ENCODE measurements at regions not wholly inside any gene's neighbourhood (a gene's known extent, or its start where the extent isn't known, plus 50 kb on each side); places are given as distances from the start of the nearest gene placed in this dataset.

DNA sequence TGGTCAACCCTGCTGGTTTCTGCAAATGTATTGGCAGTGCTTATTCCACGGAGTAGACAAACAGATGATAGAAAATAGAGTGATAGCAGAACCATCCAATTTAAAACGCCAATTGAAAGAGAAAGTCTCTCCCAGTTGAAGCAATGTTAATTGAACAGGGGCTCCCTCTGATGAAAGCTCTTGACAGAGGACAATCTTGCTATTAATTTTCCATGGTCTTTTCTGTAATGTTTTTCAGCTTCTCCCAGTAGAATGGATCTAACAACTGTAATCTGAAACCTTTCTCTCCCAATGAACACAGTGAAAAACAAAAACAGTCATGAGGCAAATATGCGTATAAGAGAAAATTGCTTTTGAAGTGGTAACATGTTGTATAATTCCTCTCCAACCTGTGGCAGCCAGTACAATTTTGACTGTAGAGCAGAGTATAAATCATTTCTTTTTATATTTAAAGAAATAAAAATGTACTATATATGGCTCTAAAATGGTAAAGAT is 225.1 kb upstream of the GALNTL6 start:
- Histone ChIP-seq H3K4me3 (replicated peaks; ENCODE audit: insufficient read depth, low read length) (no peak overlapping the region), H3K27me3 (ENCODE audit: insufficient read depth, poor library complexity, severe bottlenecking) (no peaks in the 10 kb centered on the region), H3K27ac (replicated peaks) (no peak overlapping the region)
- DNase-seq (ENCODE audit: low read depth in 1 of 2, low spot score in 1 of 2): no peak
- TF ChIP-seq GABPA (IDR thresholded peaks at IDR 0.05; ENCODE audit: low read depth) (no peak), SPI1 (IDR thresholded peaks at IDR 0.05; ENCODE audit: borderline replicate concordance, low read depth) (no peak), POLR2AphosphoS5 (IDR thresholded peaks at IDR 0.05; ENCODE audit: low read depth) (no peak)
- TF ChIP-seq, protein P1, sequence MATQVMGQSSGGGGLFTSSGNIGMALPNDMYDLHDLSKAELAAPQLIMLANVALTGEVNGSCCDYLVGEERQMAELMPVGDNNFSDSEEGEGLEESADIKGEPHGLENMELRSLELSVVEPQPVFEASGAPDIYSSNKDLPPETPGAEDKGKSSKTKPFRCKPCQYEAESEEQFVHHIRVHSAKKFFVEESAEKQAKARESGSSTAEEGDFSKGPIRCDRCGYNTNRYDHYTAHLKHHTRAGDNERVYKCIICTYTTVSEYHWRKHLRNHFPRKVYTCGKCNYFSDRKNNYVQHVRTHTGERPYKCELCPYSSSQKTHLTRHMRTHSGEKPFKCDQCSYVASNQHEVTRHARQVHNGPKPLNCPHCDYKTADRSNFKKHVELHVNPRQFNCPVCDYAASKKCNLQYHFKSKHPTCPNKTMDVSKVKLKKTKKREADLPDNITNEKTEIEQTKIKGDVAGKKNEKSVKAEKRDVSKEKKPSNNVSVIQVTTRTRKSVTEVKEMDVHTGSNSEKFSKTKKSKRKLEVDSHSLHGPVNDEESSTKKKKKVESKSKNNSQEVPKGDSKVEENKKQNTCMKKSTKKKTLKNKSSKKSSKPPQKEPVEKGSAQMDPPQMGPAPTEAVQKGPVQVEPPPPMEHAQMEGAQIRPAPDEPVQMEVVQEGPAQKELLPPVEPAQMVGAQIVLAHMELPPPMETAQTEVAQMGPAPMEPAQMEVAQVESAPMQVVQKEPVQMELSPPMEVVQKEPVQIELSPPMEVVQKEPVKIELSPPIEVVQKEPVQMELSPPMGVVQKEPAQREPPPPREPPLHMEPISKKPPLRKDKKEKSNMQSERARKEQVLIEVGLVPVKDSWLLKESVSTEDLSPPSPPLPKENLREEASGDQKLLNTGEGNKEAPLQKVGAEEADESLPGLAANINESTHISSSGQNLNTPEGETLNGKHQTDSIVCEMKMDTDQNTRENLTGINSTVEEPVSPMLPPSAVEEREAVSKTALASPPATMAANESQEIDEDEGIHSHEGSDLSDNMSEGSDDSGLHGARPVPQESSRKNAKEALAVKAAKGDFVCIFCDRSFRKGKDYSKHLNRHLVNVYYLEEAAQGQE (IDR thresholded peaks at IDR 0.05; ENCODE audit: insufficient replicate concordance, low read depth): no peak
- TF ChIP-seq, protein P2, sequence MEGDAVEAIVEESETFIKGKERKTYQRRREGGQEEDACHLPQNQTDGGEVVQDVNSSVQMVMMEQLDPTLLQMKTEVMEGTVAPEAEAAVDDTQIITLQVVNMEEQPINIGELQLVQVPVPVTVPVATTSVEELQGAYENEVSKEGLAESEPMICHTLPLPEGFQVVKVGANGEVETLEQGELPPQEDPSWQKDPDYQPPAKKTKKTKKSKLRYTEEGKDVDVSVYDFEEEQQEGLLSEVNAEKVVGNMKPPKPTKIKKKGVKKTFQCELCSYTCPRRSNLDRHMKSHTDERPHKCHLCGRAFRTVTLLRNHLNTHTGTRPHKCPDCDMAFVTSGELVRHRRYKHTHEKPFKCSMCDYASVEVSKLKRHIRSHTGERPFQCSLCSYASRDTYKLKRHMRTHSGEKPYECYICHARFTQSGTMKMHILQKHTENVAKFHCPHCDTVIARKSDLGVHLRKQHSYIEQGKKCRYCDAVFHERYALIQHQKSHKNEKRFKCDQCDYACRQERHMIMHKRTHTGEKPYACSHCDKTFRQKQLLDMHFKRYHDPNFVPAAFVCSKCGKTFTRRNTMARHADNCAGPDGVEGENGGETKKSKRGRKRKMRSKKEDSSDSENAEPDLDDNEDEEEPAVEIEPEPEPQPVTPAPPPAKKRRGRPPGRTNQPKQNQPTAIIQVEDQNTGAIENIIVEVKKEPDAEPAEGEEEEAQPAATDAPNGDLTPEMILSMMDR (IDR thresholded peaks at IDR 0.05; ENCODE audit: insufficient read depth, low read length): no peak

DNA sequence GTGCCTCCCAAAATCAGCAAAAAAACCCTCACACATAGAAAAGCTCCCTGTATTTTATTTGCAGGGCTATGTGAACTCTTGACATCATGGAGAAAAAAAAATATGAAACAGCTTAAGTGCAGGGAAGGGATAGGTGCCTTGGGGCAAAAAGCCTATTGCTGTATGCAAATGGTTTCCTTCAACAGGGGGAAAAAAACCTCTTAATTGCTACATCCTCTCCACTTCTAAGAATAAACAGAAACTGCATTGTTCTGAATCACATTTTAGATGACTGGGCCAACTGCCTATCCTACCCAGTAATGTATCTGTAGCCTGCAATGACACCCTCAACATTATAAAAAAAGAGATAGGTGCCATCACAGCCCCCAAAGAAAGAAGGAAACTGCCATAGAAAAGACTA is 229.4 kb upstream of the GALNTL6 start:
- DNase-seq (ENCODE audit: low read depth in 1 of 2, low spot score in 1 of 2): no peak
- H3K27ac ChIP-seq (replicated peaks): no peak overlapping the region
- no peak overlapping the region for H3K4me3 ChIP-seq (replicated peaks; ENCODE audit: insufficient read depth, low read length)
- TF ChIP-seq SPI1 (IDR thresholded peaks at IDR 0.05; ENCODE audit: borderline replicate concordance, low read depth) (no peak), GABPA (IDR thresholded peaks at IDR 0.05; ENCODE audit: low read depth) (no peak)
- TF ChIP-seq, protein P1 (IDR thresholded peaks at IDR 0.05; ENCODE audit: insufficient replicate concordance, low read depth): no peak
- H3K27me3 ChIP-seq (ENCODE audit: insufficient read depth, poor library complexity, severe bottlenecking): no peaks in the 10 kb centered on the region

DNA sequence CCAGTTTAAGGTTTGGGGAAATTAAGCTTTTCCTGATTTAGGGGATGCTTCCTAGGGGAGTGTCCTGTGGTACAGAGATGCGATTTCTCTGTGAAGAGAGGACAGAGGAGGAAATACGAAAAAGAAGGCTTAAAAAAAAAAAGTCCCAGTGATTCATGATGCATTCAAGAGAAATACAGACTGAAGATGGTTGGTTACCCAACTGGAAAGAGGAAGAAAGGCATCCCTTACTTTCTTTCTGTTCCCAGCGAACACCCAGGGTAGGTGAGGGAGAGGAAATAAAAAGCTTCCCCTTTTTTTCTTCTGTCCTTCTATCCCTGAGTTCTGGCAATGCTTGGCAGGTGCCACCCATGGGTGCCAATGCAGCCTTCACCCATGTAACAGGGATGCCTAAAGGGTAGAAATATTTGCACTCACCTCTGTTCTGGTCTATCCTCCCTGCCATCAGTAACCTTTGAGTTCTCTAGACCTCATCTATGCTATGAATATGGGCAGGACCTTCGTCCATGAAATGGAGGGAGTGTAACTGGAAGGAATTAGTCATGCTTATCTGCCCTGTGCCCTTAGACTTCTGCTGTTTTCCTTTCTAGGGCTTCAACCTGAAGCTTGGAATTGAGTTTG is 230.1 kb upstream of the GALNTL6 start:
- Histone ChIP-seq H3K27me3 (ENCODE audit: insufficient read depth, poor library complexity, severe bottlenecking) (no peaks in the 10 kb centered on the region), H3K27ac (replicated peaks) (no peak overlapping the region), H3K4me3 (replicated peaks; ENCODE audit: insufficient read depth, low read length) (no peak overlapping the region)
- TF ChIP-seq POLR2AphosphoS5 (IDR thresholded peaks at IDR 0.05; ENCODE audit: low read depth) (no peak), GABPA (IDR thresholded peaks at IDR 0.05; ENCODE audit: low read depth) (no peak)
- no peak for DNase-seq (ENCODE audit: low read depth in 1 of 2, low spot score in 1 of 2)

DNA sequence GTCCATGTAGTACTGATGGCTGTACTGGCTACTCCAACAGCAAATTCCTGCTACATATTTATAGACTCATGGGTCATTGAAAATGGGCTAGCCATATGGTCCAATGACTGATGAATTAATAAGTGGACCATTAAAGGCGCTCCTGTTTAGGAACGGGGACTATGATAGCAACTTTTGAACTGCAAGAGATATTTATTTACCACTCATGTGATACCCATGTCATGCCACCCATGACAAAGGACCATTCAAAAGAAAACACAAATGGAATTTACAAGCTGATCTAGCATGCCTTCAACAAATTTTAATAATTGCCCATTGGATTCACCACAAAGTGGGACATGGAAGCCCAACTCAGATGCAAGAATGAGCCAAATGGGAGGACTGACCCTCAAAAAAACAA is 240.0 kb upstream of the GALNTL6 start:
- no peaks in the 10 kb centered on the region for H3K27me3 ChIP-seq (ENCODE audit: insufficient read depth, poor library complexity, severe bottlenecking)
- no peak overlapping the region for H3K27ac ChIP-seq (replicated peaks)
- TF ChIP-seq POLR2AphosphoS5 (IDR thresholded peaks at IDR 0.05; ENCODE audit: low read depth) (no peak), GABPA (IDR thresholded peaks at IDR 0.05; ENCODE audit: low read depth) (no peak), SPI1 (IDR thresholded peaks at IDR 0.05; ENCODE audit: borderline replicate concordance, low read depth) (no peak)
- TF ChIP-seq, protein P1 (IDR thresholded peaks at IDR 0.05; ENCODE audit: insufficient replicate concordance, low read depth): no peak
- TF ChIP-seq, protein P2 (IDR thresholded peaks at IDR 0.05; ENCODE audit: insufficient read depth, low read length): no peak
- DNase-seq (ENCODE audit: low read depth in 1 of 2, low spot score in 1 of 2): no peak
- H3K4me3 ChIP-seq (replicated peaks; ENCODE audit: insufficient read depth, low read length): no peak overlapping the region

Measured in HL-60 (cell line).